Mesenchymal stem cell (in vitro differentiated cells and primary cell): ENCODE measurements at regions not wholly inside any gene's neighbourhood (a gene's known extent, or its start where the extent isn't known, plus 50 kb on each side); places are given as distances from the start of the nearest gene placed in this dataset.

Source experiments
- DNase-seq: peaks from one replicate; pipeline ENCODE4 v3.0.0-alpha.2; 2013
- H2AFZ ChIP-seq: one replicate; pipeline ENCODE4 v1.6.1; 2013; ENCODE audit warnings: low read depth, mild to moderate bottlenecking, control low read depth, inconsistent platforms, low read length, moderate library complexity
- H2AK5ac ChIP-seq: 2 replicates; pipeline ENCODE4 v1.6.1; 2013; ENCODE audit warnings: low read length, moderate library complexity, mild to moderate bottlenecking, inconsistent platforms; ENCODE audit not compliant: severe bottlenecking
- H2BK120ac ChIP-seq: one replicate; pipeline ENCODE4 v1.6.1; 2013; ENCODE audit warnings: low read depth, mild to moderate bottlenecking, inconsistent platforms, low read length, moderate library complexity
- H2BK12ac ChIP-seq, 2 experiments: one replicate each; pipeline ENCODE4 v1.6.1; 2013; ENCODE audit warnings: inconsistent platforms in 2 of 2, low read length in 2 of 2, mild to moderate bottlenecking in 2 of 2, moderate library complexity in 2 of 2, control low read depth in 1 of 2
- H2BK15ac ChIP-seq: one replicate; pipeline ENCODE4 v1.6.1; 2013; ENCODE audit warnings: mild to moderate bottlenecking, low read depth, inconsistent platforms; ENCODE audit not compliant: poor library complexity, severe bottlenecking
- H2BK5ac ChIP-seq: 2 replicates; pipeline ENCODE4 v1.6.1; 2013; ENCODE audit warnings: low read depth, mild to moderate bottlenecking, low read length, control low read depth, inconsistent platforms; ENCODE audit not compliant: poor library complexity, severe bottlenecking
- H3K14ac ChIP-seq, 2 experiments: one replicate each; pipeline ENCODE4 v1.6.1; 2013; ENCODE audit warnings: inconsistent platforms in 2 of 2, low read length in 2 of 2, control low read depth in 1 of 2, mild to moderate bottlenecking in 1 of 2, moderate library complexity in 1 of 2
- H3K18ac ChIP-seq, 2 experiments: one replicate each; pipeline ENCODE4 v1.6.1; 2013; ENCODE audit warnings: inconsistent platforms in 2 of 2, low read length in 2 of 2, control low read depth in 1 of 2, low read depth in 1 of 2, mild to moderate bottlenecking in 1 of 2
- H3K23ac ChIP-seq, 2 experiments: one replicate each; pipeline ENCODE4 v1.6.1; 2013; ENCODE audit warnings: inconsistent platforms in 2 of 2, low read length in 2 of 2, mild to moderate bottlenecking in 2 of 2, moderate library complexity in 2 of 2, control low read depth in 1 of 2
- H3K27ac ChIP-seq: 2 replicates; pipeline ENCODE4 v1.5.1; 2013; ENCODE audit warnings: mild to moderate bottlenecking, moderate library complexity, low read length, control low read depth, inconsistent platforms; ENCODE audit not compliant: poor library complexity, severe bottlenecking
- H3K27me3 ChIP-seq, 2 experiments: 2 replicates each; pipeline versions ENCODE4 v1.6.1 to v1.7.0; 2013; ENCODE audit warnings: low read length in 2 of 2, mild to moderate bottlenecking in 2 of 2, moderate library complexity in 2 of 2, control low read depth in 1 of 2, inconsistent platforms in 1 of 2; ENCODE audit not compliant: control insufficient read depth in 1 of 2, insufficient read depth in 1 of 2
- H3K36me3 ChIP-seq, 2 experiments: 2 replicates each; pipeline versions ENCODE4 v1.6.1 to v1.7.0; 2013; ENCODE audit warnings: low read length in 2 of 2, control low read depth in 1 of 2, inconsistent platforms in 1 of 2, low read depth in 1 of 2, mild to moderate bottlenecking in 1 of 2; ENCODE audit not compliant: insufficient read depth in 2 of 2, control insufficient read depth in 1 of 2
- H3K4ac ChIP-seq, 2 experiments: one replicate each; pipeline ENCODE4 v1.6.1; 2013; ENCODE audit warnings: inconsistent platforms in 2 of 2, low read length in 2 of 2, mild to moderate bottlenecking in 2 of 2, moderate library complexity in 2 of 2, control low read depth in 1 of 2, low read depth in 1 of 2
- H3K4me1 ChIP-seq: 2 replicates; pipeline ENCODE4 v1.6.1; 2013; ENCODE audit warnings: low read depth, low read length, control low read depth; ENCODE audit not compliant: control insufficient read depth, insufficient read depth
- H3K4me2 ChIP-seq: 2 replicates; pipeline ENCODE4 v1.6.1; 2013; ENCODE audit warnings: low read length, mild to moderate bottlenecking, inconsistent platforms; ENCODE audit not compliant: poor library complexity, severe bottlenecking
- H3K4me3 ChIP-seq, 2 experiments: 2 replicates each; pipeline versions ENCODE4 v1.5.1 to v1.7.0; 2013; ENCODE audit warnings: low read length in 2 of 2, mild to moderate bottlenecking in 2 of 2, control low read depth in 1 of 2, low read depth in 1 of 2; ENCODE audit not compliant: insufficient read depth in 1 of 2
- H3K79me1 ChIP-seq: replicated peaks from 2 replicates; pipeline ENCODE4 v1.6.1; 2013; ENCODE audit warnings: mild to moderate bottlenecking, control low read depth, low read length, inconsistent platforms; ENCODE audit not compliant: poor library complexity, severe bottlenecking
- H3K9ac ChIP-seq: 2 replicates; pipeline ENCODE4 v1.7.0; 2013; ENCODE audit warnings: mild to moderate bottlenecking, low read length, moderate library complexity
- H3K9me3 ChIP-seq: 2 replicates; pipeline ENCODE4 v1.7.0; 2013; ENCODE audit warnings: mild to moderate bottlenecking, low read length; ENCODE audit not compliant: control insufficient read depth
- H4K8ac ChIP-seq: one replicate; pipeline ENCODE4 v1.6.1; 2013; ENCODE audit warnings: inconsistent platforms, mild to moderate bottlenecking, low read length, moderate library complexity
- H4K91ac ChIP-seq: one replicate; pipeline ENCODE4 v1.6.1; 2013; ENCODE audit warnings: mild to moderate bottlenecking, low read length, inconsistent platforms
- WGBS: methylation state at CpG from one replicate; pipeline ENCODE4 v1.1.7; 2013; ENCODE audit warnings: mixed read lengths; 5-methylcytosine and 5-hydroxymethylcytosine counted together

DNA sequence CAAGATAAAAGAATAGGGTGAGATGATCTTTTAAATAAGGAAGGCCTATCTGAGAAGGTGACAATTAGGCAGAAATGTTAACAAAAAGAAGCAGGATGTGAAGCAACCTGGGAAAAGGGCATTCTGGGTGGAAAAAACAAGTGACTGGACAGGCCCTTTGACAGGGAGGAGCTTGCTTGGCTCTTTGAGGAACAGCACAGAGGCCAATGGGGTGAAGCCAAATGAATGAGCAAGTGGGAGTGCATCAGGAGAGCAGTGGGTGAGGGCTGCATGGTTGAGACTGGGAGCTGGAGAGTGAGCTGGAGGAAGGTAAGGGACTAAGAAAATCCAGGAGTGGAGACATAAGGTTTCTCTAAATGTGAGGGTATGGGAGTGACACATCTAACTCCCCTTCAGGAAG, 126.9 kb downstream of the TDRD15 start:
- Histone ChIP-seq H3K27me3 (no peaks in the 10 kb centered on the region), H3K18ac (no peak overlapping the region), H3K27ac (no peak overlapping the region), H3K4ac (no peak overlapping the region), H2AK5ac (no peak overlapping the region), H3K9ac (no peak overlapping the region), H3K9me3 (no peaks in the 10 kb centered on the region), H3K4me1 (peaks cover 2% of the 10 kb centered on the region), H3K23ac (no peak overlapping the region), H2AFZ (no peak overlapping the region), H2BK12ac (no peak overlapping the region), H2BK120ac (no peak overlapping the region), H3K36me3 (no peaks in the 10 kb centered on the region), H4K8ac (no peak overlapping the region), H3K79me1 (no peaks in the 10 kb centered on the region), H2BK5ac (no peak overlapping the region), H3K4me2 (no peak overlapping the region), H4K91ac (no peak overlapping the region), H3K14ac (no peak overlapping the region), H3K4me3 (no peak overlapping the region), H2BK15ac (no peak overlapping the region)
- DNase-seq, result no peak

DNA sequence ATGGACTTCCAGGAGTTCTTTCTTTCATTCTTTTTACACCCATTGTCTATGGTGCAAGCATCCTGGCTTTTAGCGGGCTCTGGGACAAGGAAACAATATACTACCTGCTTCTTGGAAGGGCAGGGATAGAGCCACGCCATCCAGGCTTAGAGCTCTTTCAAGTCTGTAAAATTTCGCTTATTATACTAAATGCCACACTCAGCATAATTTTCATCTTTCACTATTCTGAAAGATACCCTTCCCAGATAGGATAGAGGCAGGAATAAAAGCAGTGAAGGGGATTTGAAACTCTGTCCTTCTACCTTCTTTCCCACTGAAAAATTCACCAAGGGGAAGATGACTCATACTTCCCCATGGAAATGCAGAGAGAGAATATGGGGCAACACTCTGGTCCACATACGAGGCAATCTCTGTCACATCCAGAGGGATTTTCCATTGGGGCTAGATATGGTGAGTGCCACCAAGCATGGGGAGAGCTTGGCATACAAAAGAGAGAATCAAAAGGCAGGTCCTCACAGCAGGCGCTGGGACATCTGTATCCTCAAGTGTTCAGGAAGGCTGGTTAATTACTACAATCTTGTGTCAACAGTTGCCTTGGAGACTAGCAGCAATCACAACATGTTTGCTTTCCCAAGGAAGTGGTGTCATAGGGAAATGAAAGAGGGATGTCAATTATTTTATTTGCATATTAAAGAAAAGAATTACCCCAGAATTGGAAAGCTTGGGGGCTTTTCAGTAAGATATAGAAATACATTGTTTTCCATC, 127.6 kb downstream of the TDRD15 start:
- Histone ChIP-seq H2AFZ (no peak overlapping the region), H3K23ac (no peak overlapping the region)
- WGBS, result 65% methylated on average over 4 of the region's 5 CpGs

DNA sequence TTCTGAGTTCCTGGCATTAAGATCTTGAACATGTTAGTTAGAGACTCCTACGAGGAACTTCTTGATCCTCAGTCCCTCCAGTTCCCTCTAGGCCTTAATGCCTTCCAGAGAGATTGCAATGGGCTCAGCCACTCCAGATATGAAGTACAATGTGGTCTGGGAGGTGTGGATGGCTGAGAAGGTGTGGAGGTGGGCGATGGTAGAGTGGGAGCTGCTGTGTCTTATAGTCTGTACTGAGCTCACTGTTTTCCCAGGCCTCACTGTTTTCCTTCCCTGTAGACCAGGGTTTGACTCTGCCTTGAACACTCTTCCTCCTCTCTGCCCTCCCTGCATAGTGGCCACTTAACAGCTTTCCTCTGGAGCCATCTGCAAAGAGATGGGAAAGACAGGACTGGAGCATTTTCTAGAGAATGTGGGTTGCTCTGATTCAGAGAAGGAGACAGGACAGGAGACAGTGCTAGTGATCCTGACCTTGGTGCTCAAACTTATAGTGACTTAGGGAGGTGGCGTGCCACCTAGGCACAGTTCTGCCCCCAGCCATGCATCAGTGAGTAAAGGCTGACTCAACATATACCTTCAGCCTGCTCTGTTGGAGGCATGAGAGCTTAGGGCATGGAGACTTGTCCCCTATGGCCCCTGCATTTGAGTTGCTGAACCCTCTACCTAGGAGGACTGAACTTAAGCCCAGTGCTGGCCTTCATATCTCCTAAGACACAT, 129.7 kb downstream of the TDRD15 start:
- no peak for DNase-seq
- Histone ChIP-seq H3K14ac (no peak overlapping the region), H2BK5ac (no peak overlapping the region), H2BK12ac (no peak overlapping the region), H3K27me3 (no peaks in the 10 kb centered on the region), H3K36me3 (no peaks in the 10 kb centered on the region), H3K9me3 (no peaks in the 10 kb centered on the region), H3K79me1 (no peaks in the 10 kb centered on the region), H3K4me2 (no peak overlapping the region), H2AK5ac (no peak overlapping the region), H4K8ac (no peak overlapping the region), H3K18ac (no peak overlapping the region), H4K91ac (no peak overlapping the region), H3K4ac (no peak overlapping the region), H3K27ac (no peak overlapping the region), H3K23ac (no peak overlapping the region), H3K4me3 (no peak overlapping the region), H2BK15ac (no peak overlapping the region), H3K4me1 (peaks cover 2% of the 10 kb centered on the region), H2BK120ac (no peak overlapping the region), H3K9ac (no peak overlapping the region), H2AFZ (no peak overlapping the region)
- 90% methylated on average over 2 of the region's 3 CpGs for WGBS

More for the DNA sequence above, 127.6 kb downstream of the TDRD15 start:
- Histone ChIP-seq H3K4me2 (no peak overlapping the region), H2BK12ac (no peak overlapping the region), H3K27me3 (no peaks in the 10 kb centered on the region), H2AK5ac (no peak overlapping the region), H2BK120ac (no peak overlapping the region), H3K4me1 (peaks cover 2% of the 10 kb centered on the region), H2BK15ac (no peak overlapping the region), H3K9ac (no peak overlapping the region), H3K4ac (no peak overlapping the region), H4K8ac (no peak overlapping the region), H3K27ac (no peak overlapping the region), H3K36me3 (no peaks in the 10 kb centered on the region), H3K4me3 (no peak overlapping the region), H3K9me3 (no peaks in the 10 kb centered on the region), H4K91ac (no peak overlapping the region), H3K14ac (no peak overlapping the region), H3K79me1 (no peaks in the 10 kb centered on the region), H3K18ac (no peak overlapping the region), H2BK5ac (no peak overlapping the region)
- DNase-seq, result peak; percentile 51

DNA sequence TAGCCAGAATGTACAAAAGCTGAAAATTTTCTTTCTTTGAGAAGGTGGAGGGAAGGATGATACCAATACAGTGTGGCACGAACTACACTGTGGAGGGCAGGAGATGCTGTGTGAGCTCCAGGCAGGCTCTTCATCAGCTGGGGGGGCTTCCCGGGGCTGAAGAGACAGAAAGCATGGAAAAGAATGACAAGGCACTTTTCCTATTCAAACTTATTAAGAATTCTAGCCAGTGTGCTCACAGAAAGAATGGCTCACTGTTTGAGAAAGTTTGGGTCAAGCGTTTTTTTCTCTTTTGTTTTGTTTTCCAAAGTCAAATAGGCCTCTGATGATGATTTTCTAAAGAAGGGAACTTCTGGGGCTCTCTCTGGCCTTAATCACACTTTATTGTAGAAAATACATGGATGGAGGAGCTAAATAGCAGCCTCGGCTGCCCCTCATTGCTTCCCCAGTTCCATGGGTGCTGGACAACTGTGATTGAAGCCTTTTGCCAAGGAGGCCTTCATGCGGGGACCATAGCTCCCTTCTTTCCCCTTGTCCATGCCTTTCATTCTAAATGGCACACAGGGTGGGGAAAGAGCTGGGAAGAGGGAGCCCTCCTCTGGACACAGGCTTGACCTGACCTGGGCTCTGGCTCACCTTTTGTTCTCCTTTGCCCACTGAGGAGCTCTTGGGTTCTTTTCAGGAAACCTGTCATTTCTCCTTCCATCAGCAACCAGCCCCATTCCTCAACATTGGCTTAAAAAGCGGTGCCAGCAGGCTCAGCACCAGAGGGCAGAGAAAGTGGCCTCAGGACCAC, 130.6 kb downstream of the TDRD15 start:
- Histone ChIP-seq H4K91ac (no peak overlapping the region), H3K4ac (no peak overlapping the region), H2AFZ (no peak overlapping the region), H3K27ac (no peak overlapping the region), H3K4me2 (no peak overlapping the region), H3K36me3 (no peaks in the 10 kb centered on the region), H2BK120ac (no peak overlapping the region), H2BK15ac (no peak overlapping the region), H4K8ac (no peak overlapping the region), H3K9ac (no peak overlapping the region), H3K9me3 (no peaks in the 10 kb centered on the region), H3K14ac (no peak overlapping the region), H2AK5ac (no peak overlapping the region), H2BK5ac (no peak overlapping the region), H3K23ac (no peak overlapping the region), H3K4me3 (no peak overlapping the region), H2BK12ac (no peak overlapping the region), H3K18ac (no peak overlapping the region), H3K4me1 (peaks cover 2% of the 10 kb centered on the region), H3K79me1 (no peaks in the 10 kb centered on the region), H3K27me3 (no peaks in the 10 kb centered on the region)
- WGBS, result 94% methylated on average over 5 of the region's 6 CpGs
- DNase-seq, result no peak
